Ectodermal cell (in vitro differentiated cells): ENCODE measurements at regions not wholly inside any gene's neighbourhood (a gene's known extent, or its start where the extent isn't known, plus 50 kb on each side); places are given as distances from the start of the nearest gene placed in this dataset.

Experiments
- H3K27ac ChIP-seq: 2 replicates; pipeline ENCODE4 v1.7.0; 2013; ENCODE audit warnings: mild to moderate bottlenecking, low read depth, low read length; ENCODE audit not compliant: insufficient read depth, poor library complexity, severe bottlenecking
- H3K27me3 ChIP-seq: 2 replicates; pipeline ENCODE4 v1.7.0; 2013; ENCODE audit warnings: mild to moderate bottlenecking, low read length; ENCODE audit not compliant: insufficient read depth, control insufficient read depth, poor library complexity, severe bottlenecking
- H3K36me3 ChIP-seq: one replicate; pipeline ENCODE4 v1.7.0; 2013; ENCODE audit warnings: low read length; ENCODE audit not compliant: control insufficient read depth, insufficient read depth
- H3K4me1 ChIP-seq: one replicate; pipeline ENCODE4 v1.7.0; 2013; ENCODE audit warnings: low read length; ENCODE audit not compliant: control insufficient read depth, insufficient read depth
- H3K4me3 ChIP-seq: 2 replicates; pipeline ENCODE4 v1.7.0; 2013; ENCODE audit warnings: low read depth, low read length, control low read depth; ENCODE audit not compliant: insufficient read depth
- H3K9me3 ChIP-seq: 2 replicates; pipeline ENCODE4 v1.7.0; 2013; ENCODE audit warnings: mild to moderate bottlenecking, low read length, moderate library complexity; ENCODE audit not compliant: control insufficient read depth
- WGBS, 2 experiments: methylation state at CpG; one replicate each; pipeline ENCODE4 v1.1.7; 2013; ENCODE audit warnings: missing lambda C conversion rate in 2 of 2; 5-methylcytosine and 5-hydroxymethylcytosine counted together

GRCh38 chr5:174189654-174190541 is 144.4 kb downstream of the NSG2 start:
- Histone ChIP-seq H3K36me3 (no peaks in the 10 kb centered on the region), H3K4me1 (peaks cover 16% of the 10 kb centered on the region), H3K4me3 (no peak overlapping the region), H3K27me3 (no peaks in the 10 kb centered on the region), H3K9me3 (no peaks in the 10 kb centered on the region), H3K27ac (no peak overlapping the region)
- 84% methylated on average over 18 to 19 of the region's 19 CpGs for WGBS, 2 experiments

GRCh38 chr5:174191076-174191475 is 145.6 kb downstream of the NSG2 start:
- H3K4me1 ChIP-seq, result peaks cover 11% of the 10 kb centered on the region
- no peaks in the 10 kb centered on the region for H3K9me3 ChIP-seq
- 91 to 94% methylated on average over 4 of the region's 4 CpGs for WGBS, 2 experiments
- H3K36me3 ChIP-seq, result no peaks in the 10 kb centered on the region
- no peak overlapping the region for H3K27ac ChIP-seq
- H3K27me3 ChIP-seq, result no peaks in the 10 kb centered on the region
- H3K4me3 ChIP-seq, result no peak overlapping the region

GRCh38 chr5:174191850-174192655 is 146.5 kb downstream of the NSG2 start:
- H3K27ac ChIP-seq, result no peak overlapping the region
- 85 to 89% methylated on average over 10 of the region's 10 CpGs for WGBS, 2 experiments
- no peaks in the 10 kb centered on the region for H3K36me3 ChIP-seq
- no peak overlapping the region for H3K4me3 ChIP-seq
- peaks cover 2% of the 10 kb centered on the region for H3K4me1 ChIP-seq
- no peaks in the 10 kb centered on the region for H3K27me3 ChIP-seq
- H3K9me3 ChIP-seq, result no peaks in the 10 kb centered on the region

GRCh38 chr5:174192901-174193300 is 147.4 kb downstream of the NSG2 start:
- no peaks in the 10 kb centered on the region for H3K4me1 ChIP-seq
- 94 to 95% methylated on average over 14 of the region's 14 CpGs for WGBS, 2 experiments

GRCh38 chr5:174195517-174195916 is 150.0 kb downstream of the NSG2 start:
- Histone ChIP-seq H3K27ac (no peak overlapping the region), H3K4me3 (no peak overlapping the region), H3K27me3 (no peaks in the 10 kb centered on the region), H3K9me3 (no peaks in the 10 kb centered on the region), H3K36me3 (no peaks in the 10 kb centered on the region), H3K4me1 (no peaks in the 10 kb centered on the region)
- 11 to 37% methylated on average over 2 of the region's 2 CpGs for WGBS, 2 experiments

More at GRCh38 chr5:174192901-174193300, 147.4 kb downstream of the NSG2 start:
- H3K27me3 ChIP-seq, result no peaks in the 10 kb centered on the region
- H3K27ac ChIP-seq, result no peak overlapping the region
- no peaks in the 10 kb centered on the region for H3K36me3 ChIP-seq
- H3K4me3 ChIP-seq, result no peak overlapping the region
- H3K9me3 ChIP-seq, result no peaks in the 10 kb centered on the region

GRCh38 chr5:174197929-174198328 is 152.4 kb downstream of the NSG2 start:
- 91 to 99% methylated on average over 3 of the region's 3 CpGs for WGBS, 2 experiments
- Histone ChIP-seq H3K4me1 (no peaks in the 10 kb centered on the region), H3K27me3 (no peaks in the 10 kb centered on the region), H3K27ac (no peak overlapping the region), H3K4me3 (no peak overlapping the region), H3K9me3 (no peaks in the 10 kb centered on the region), H3K36me3 (no peaks in the 10 kb centered on the region)

GRCh38 chr5:174198541-174198940 is 153.0 kb downstream of the NSG2 start:
- 85 to 86% methylated on average over 8 of the region's 8 CpGs for WGBS, 2 experiments
- H3K27me3 ChIP-seq, result no peaks in the 10 kb centered on the region
- H3K36me3 ChIP-seq, result no peaks in the 10 kb centered on the region

GRCh38 chr5:174202996-174203395 is 157.5 kb downstream of the NSG2 start:
- 94 to 96% methylated on average over 6 of the region's 6 CpGs for WGBS, 2 experiments

More at GRCh38 chr5:174198541-174198940, 153.0 kb downstream of the NSG2 start:
- Histone ChIP-seq H3K4me3 (no peak overlapping the region), H3K27ac (no peak overlapping the region), H3K4me1 (no peaks in the 10 kb centered on the region), H3K9me3 (no peaks in the 10 kb centered on the region)

GRCh38 chr5:174204535-174205313 is 159.2 kb downstream of the NSG2 start:
- Histone ChIP-seq H3K9me3 (no peaks in the 10 kb centered on the region), H3K36me3 (no peaks in the 10 kb centered on the region), H3K27ac (no peak overlapping the region), H3K27me3 (no peaks in the 10 kb centered on the region), H3K4me1 (peaks cover 4% of the 10 kb centered on the region), H3K4me3 (no peak overlapping the region)
- WGBS, 2 experiments, result 42 to 48% methylated on average over 8 to 9 of the region's 9 CpGs

More at GRCh38 chr5:174202996-174203395, 157.5 kb downstream of the NSG2 start:
- H3K9me3 ChIP-seq, result no peaks in the 10 kb centered on the region
- no peak overlapping the region for H3K4me3 ChIP-seq
- no peaks in the 10 kb centered on the region for H3K27me3 ChIP-seq
- H3K27ac ChIP-seq, result no peak overlapping the region
- no peaks in the 10 kb centered on the region for H3K36me3 ChIP-seq
- peaks cover 4% of the 10 kb centered on the region for H3K4me1 ChIP-seq
